DMS53 treated with DMSO at 0.1 percent for 48 hours (cell line): ENCODE measurements at regions not wholly inside any gene's neighbourhood (a gene's known extent, or its start where the extent isn't known, plus 50 kb on each side); places are given as distances from the start of the nearest gene placed in this dataset.

ENCODE experiments used
- DNase-seq: peaks from one replicate; lab custom pipeline; 2025; ENCODE audit not compliant: unreplicated experiment; lab: John Stamatoyannopoulos, UW

- DNase-seq: no peak
These were observed 389.1 kb downstream of the ETS1 start for GRCh38 chr11:128198216-128198772.

DNA sequence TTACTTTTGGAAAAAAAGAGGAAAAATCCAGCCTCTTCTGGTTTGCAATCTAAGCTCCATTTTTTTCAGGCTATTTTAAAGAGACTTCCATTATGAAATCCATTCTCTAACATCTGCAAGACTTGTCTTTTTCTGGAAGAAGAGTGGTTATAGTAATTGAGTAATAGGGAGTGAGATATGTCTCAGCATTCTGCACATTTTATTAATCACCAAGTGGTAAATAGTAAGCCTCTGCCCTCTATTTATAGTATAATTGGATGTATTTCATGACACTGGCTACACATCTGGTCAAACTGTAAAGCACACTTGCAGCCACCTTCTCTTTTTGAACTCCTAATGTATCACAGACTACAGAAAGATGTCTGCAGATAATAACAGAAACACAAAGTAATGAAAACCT is 391.1 kb downstream of the ETS1 start:
- DNase-seq: no peak

DNA sequence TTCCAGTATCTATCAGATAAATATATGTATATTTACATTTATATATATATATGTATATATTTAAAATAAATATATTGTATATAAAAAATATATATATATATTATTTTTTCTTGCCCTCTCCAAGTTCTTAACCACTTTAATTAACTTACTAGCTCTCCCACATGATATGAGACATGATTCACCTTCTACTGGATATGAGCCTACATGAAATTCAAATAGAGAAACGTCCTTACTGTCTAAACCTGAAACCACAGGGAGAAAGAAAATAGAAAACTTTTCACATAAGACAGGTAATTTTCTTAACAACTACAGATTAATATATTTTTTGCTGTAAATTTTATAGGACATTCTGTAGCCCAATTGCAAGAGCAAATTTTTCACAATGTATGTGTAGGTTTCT is 391.6 kb downstream of the ETS1 start:
- no peak for DNase-seq

GRCh38 chr11:128195057-128195751 is 392.2 kb downstream of the ETS1 start:
- no peak for DNase-seq

DNA sequence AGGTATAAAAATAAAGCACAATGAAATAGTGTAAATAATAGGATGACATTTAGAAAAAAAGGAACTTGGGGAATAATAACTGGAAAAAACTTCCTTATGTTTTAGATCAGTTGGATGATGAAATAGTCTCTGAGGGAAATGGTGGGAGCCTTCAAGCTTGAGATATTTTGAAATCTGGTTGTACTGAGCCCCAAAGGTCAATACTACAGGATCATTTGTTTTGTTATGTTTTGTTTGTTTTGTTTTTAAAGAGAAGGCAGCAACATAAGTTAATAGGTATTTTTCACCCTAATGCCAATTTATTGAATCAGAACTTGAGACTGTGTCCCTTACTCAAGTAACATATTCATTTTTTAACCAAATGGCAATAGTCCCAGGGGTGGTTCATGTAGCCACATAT is 393.1 kb downstream of the ETS1 start:
- no peak for DNase-seq

- no peak for DNase-seq
These were observed 393.7 kb downstream of the ETS1 start for GRCh38 chr11:128193615-128194014.

DNA sequence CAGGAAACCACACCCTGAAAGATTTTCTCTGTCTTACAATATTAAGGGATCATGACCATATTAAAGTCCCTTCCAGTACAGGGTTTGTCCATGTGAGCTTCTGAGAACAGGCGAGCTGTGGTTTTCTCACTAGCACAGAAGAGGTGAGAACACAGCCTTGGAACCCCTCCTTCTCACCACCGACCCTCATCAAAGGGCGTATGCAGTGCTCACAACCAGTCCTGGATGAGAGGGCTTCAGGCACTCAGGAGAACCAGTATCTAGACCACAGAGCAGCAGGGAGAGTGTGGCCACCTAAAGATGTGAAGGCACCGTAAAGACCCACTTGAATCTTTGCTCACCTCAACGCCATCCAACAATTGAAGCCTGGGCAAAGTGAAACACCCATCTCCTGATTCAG is 397.0 kb downstream of the ETS1 start:
- DNase-seq: no peak

GRCh38 chr11:128189823-128190222 is 397.5 kb downstream of the ETS1 start:
- no peak for DNase-seq

DNA sequence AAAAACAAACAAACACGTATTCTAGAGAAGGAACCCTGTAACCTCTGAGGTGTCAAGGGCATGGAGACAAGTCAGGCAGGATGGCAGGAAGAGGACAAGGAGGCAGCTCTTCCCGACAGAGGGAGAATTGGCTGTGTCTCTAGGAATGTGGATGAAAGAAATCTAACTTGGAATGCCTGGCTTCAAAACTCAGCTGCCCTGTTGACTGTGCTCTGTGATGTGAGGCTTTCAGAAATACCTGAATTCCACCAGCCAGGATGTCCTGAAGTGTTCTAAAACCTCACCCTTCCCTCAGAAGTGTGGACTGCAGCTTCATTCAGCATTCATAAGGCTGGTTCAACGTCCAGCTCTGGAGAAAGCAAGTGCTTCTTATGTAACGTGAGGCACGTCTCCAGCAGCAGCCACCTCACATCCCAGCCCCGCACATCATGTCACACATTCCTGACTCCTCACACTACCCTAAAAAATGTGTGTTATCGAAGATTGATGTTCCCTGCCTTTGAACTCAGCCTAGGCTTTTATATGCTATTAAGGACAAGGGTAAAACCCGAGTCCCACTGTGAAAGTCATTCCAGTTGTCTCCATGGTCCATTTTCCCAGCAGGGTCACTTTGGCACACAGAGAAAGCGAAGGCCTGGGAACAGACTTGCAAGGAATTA is 398.9 kb downstream of the ETS1 start:
- DNase-seq: no peak

DNA sequence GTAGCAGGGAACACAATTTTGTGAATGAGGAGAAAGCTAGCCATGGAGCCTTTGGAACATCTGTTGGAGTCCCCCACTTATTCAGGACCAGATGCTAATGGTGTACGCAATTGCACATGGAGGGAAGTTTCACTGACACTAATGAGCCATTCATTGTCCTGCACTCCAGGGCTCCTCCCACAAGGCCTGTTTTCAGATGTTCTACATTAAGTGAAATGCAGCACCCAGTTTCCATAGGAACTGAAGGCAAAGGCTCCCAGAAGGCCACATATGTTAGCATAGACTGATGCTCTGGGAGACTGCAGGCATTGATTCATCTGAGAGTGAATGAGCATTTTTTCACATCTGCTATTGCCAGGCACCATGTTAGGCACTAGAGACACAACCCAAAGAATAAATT is 399.5 kb downstream of the ETS1 start:
- no peak for DNase-seq

DNA sequence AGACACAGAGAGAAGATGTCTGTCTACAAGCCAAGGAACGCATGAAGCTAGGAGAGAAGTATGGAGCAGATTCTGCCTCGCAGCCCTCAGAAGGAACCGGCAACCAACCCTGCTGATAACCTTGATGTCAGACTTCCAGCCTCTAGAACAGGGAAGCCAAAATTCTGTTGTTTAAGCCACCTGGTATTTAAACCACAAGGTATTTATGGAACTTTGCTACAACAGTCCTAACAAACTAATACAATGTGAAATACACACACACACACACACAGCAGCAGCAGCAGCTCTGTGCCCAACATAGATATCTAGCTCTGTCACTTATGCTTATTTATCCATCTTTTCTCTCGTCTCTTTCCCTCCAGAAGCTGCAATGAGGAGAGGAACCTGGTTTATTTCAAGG is 400.0 kb downstream of the ETS1 start:
- no peak for DNase-seq

GRCh38 chr11:128184981-128185380 is 402.4 kb downstream of the ETS1 start:
- no peak for DNase-seq

DNA sequence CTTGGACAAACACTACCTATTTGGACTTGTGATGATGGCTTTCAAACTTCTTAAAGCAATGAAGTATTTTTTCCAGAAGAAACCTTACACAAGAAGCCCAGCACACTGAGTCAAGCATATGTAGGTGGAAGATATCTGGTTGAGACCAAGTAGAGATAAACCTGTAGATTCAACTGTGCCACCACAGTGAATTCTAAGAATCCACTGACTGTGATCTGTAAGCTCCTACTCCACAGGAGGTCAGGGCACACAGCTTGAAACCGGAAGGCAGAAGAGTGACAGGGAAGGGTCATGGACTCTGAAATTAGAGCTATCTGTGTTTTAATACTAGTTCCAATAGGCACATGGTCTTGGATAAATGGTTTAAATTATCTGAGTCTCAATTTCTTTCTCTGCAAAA is 404.5 kb downstream of the ETS1 start:
- DNase-seq: no peak

DNA sequence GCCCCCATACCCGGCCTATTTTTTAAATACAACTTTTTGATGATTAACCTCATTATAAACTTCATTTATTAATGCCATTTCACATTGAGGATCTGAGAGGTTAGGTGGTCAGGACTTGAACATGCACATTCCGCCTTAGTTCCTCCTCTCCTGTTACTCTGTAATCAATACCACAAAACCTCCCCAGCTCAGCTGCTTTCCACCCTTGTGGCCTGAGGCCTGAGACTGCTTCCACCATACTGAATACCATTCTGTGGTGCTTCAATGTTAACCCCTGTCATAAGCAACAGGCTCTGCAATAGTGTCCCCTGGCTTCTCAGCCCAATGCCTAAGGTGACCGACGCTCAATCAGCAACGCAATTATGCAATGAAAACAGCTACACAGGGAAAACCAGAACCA is 405.4 kb downstream of the ETS1 start:
- DNase-seq: no peak

DNA sequence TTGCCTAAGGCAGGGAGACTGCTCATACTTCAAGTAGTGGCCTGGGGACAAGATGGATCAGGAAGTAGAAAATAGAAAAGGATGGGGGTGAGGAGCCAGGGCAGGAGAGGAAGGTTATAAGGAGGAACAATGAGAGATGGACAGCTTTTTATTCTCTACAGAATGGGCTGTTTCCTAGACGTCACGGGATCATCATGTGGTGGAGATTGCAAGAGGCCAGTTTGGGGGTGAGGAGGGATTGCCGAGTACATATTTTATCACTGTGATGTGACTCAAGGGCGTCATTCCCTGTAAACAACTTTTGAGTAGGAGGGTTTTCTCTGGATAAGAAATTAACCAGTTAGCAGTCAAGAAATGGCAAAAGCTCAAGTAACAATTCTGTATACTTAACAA is 406.3 kb downstream of the ETS1 start:
- DNase-seq: no peak

- DNase-seq: no peak
These were observed 406.8 kb downstream of the ETS1 start for GRCh38 chr11:128180441-128181087.

DNA sequence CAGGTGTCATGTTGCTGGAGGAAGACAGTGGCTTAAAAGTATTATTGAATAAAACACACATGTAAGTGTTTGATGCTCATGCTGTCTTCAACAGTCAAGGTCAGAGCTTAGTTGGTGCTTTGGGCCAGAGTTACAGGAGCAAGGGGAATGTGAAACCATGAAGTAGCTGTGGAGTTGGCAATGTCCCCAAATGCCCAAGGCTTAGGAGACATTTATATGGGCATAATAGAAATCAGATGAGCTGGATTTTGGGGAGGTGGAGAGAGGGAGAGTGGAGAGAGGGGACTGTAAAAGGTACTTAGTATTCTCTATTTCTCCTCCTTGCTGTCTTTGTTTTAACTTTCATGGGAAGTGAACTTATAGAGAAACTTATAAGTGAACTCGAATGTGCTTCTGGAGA is 407.8 kb downstream of the ETS1 start:
- no peak for DNase-seq

DNA sequence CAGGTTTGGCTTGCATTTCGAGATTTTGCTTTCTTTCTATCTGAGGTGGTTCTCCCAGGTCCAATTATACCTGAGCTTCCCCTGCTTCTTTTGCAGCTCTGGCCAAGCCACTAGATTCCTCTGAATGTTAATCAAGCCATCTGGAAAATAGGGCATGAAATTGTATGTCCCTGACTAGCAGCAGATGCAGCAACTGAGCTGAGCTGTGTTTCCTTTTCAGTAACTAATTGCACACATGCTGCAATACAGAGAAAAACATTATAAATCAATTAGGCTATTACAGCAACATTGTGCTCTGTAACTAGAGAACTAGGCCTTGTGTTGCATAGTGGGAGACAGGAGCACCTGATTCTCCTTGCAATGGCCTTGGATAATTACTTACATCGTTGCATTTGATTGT is 408.3 kb downstream of the ETS1 start:
- no peak for DNase-seq

DNA sequence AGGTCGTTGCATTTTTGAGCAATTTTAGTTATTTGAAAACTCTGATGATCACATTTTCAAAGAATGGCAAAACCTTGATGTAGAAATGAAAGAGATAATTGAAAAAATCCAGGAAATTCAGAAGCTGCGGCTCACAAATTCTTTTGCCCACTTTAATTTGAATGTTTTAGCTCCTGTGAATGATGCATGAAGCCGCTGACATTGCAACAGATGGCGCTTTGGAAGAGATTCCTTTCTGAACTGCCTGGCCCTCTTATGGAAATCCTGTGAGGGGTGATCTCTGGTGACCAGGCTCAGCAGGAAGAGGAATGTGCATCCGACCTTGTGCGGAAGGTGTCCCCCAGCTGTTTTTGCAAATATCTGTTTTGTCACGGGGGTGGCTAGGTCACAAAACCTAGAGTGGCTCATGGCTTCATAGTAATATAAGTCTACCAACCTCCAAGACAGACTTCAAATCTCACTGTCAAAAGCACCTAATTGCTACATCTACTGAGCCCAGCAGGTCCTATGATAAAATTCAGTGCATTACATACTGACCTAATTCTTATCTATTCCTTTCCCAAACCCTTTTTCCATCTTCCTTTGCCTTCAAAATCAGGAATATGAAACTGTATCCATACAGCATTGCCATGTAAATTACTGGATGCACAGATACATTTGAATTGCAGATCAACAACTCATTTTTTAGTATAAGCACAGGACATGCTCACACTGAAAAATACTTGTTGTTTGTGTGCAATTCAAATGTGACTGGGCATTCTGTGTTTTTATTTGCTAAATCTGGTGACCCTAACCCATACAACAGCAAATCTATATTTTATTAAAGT is 412.7 kb downstream of the ETS1 start:
- DNase-seq: no peak

- peak; percentile 84 for DNase-seq
These were observed 415.1 kb downstream of the ETS1 start for GRCh38 chr11:128172046-128172878.
